ENCODE measurements at regions not wholly inside any gene's neighbourhood (a gene's known extent, or its start where the extent isn't known, plus 50 kb on each side); places are given as distances from the start of the nearest gene placed in this dataset.
"Not testable (repeated sequence)": the region's sequence is repeated elsewhere in the genome, so short reads cannot be mapped to it uniquely, and the experiment has no call there.

DNA sequence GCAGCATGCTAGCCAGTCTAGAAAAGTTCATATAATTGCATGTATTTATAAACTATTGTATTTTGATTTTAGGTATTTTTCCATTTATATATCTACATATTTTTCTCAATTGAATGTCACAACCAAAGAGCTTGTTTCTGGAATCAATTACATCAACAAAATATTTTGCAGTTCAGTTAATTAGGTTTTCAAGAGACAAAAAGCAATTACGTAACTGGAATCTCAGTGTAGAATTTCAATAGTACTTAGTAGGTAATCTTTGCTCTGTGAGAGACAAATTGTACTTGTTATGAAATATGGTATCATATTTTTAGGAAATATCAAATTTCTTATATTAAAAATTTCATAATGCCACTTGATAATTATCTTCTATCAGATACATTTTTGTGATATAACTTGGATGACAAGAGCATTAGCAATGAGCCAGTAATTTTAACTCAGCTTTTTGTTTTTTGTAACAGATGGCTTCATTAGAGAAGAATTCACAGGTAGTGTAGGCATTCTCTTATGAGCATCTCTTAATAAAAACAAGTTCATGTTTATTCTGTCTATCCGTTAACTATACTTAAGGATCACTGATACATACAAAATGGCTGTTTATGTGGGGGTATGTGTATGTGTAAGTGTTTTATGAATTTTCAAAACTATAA, 774.7 kb downstream of the C12orf50 start:
- no peak for DNase-seq (ENCODE audit: low spot score)

DNA sequence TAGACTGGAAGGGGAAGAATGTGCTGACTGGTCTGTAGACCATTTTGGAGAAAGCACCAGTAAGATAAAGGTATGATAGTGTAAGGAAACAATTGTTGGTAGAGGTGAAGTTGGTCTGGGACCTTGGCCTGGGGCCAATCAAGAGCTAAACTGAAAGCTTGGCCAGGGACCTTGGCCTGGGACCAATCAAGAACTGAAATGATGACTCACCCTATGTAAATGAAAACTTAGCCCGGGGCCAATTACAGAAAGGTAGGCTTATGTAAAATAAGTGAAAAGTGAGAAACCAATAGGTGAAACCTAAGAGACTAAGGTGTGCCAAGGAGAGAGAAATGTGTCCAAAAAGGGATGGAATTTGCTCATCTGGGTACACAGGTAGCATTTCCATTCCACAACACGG, 776.0 kb downstream of the C12orf50 start:
- no peak for DNase-seq (ENCODE audit: low spot score)

DNA sequence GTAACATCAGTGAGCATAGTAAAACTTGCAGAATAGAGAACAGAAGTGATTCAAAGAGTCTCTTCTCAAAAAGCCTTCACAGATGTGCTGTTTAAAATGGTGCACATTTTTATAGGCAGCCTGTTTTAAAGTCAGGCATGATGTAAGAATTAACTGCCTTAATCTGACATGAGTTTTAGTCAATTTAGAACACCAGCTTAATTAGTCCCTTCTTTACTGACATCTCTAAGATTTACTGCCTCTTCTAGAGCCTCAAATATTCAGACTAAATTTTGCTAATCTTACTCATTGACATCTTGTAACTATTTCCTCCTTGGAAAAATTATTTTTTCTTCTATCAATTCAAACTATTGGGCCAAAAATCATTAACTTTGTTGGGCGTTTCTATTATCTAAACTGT, 782.5 kb downstream of the C12orf50 start:
- no peak for DNase-seq (ENCODE audit: low spot score)

DNA sequence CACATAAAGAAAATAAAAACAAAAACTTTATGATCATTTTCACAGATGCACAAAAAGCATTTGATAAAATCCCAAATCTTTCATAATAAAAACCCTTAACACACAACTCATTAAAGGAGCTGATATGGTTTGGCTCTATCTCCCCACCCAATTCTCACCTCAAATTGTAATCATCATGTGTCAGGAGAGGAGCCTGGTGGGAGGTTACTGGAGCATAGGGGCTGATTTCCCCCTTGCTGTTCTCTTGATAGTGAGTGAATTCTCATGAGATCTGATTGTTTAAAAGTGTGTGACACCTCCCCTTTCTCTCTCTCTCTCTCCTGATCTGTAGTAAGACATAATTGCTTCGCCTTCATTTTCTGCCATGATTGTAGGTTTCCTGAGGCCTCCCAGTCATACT, 790.7 kb downstream of the C12orf50 start:
- no peak for DNase-seq (ENCODE audit: low spot score)

DNA sequence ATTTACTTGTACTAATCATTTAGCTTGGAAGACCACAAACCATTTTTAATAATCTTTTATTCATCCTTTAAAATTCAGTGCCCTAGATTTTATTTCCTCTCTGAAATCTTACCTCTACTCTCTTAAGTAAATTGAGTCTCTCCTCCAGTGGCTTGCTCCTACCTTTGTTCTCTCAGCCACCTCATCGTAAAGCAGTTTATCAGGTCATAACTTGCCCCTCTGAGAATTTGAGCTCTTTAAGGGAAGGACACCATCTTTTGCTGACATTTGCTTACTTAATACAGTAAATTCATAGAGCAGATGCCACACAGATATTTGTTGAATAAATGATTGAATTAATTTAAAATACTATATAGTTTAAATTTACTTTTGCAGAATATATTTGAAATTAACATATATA, 794.3 kb downstream of the C12orf50 start:
- no peak for DNase-seq (ENCODE audit: low spot score)

DNA sequence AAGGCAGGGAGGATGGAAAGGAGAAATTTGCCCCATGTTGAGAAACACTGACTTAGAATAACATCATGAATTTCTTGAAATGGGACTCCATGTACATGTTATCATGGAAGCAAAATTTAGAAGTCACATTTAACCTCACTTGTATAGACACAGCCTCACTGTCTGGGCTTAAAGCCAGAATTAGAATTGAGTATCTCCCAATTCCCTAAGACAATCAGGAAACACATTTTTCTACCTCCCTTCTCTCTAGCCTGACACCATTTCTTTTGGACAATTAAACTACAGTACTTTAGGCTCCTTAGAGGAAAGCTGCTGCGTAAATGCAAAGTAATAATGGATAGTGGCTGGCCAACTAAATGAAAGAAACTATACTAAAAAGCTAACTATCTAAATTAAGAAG, 795.5 kb downstream of the C12orf50 start:
- DNase-seq (ENCODE audit: low spot score): no peak

DNA sequence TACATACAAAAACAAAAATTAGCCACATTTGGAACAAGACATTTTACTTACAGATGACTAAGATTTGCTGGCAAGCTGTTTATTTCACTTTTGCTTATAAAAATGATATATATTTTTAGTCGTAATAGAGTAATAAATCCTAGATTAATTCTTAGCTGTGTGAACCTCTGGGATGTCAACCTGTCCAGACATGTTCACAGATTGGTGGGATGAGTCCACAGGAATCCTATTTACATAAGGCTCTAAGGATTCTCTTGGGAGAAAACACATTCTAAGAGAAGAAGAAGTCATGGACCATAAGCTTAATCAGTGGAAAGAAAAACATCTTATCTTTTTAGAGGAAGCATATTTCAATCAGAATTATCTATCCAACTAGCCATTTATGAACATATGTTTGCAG, 797.4 kb downstream of the C12orf50 start:
- no peak for DNase-seq (ENCODE audit: low spot score)

DNA sequence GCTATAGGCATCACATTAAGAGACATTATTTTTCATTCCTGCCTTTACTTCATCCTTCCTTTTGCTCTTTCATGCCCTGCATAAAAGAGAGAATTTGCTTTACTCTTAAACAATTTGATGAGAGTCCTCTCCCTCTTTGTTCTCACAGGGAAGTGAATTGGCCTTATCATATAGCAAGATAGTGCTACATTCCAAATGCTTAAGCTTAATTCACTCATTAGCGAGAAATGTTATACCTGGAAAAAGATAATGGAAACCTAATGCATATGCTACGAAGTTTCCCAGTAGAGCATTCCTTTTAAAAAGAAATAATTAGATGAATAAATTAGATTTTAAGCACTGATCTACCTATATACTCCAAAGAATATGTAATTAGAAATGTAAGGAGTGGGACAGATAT, 798.8 kb downstream of the C12orf50 start:
- DNase-seq (ENCODE audit: low spot score): no peak

DNA sequence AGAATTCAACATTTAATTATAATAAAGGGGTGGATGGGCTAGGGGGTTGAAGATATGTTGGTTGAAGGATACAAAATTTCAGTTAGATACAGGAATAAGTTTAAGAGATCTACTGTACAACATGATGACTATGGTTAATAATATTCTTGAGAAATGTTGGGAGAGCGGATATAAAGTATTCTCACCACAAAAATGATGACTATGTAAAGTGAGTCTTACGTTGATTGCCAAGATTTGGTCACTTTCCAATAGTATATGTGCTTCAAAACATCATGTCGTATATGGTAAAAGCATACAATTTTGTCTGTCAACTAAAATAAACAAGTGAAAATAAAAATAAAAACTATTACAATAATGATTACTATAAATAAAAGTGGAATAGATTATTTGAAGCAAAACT, 802.0 kb downstream of the C12orf50 start:
- DNase-seq (ENCODE audit: low spot score): no peak

DNA sequence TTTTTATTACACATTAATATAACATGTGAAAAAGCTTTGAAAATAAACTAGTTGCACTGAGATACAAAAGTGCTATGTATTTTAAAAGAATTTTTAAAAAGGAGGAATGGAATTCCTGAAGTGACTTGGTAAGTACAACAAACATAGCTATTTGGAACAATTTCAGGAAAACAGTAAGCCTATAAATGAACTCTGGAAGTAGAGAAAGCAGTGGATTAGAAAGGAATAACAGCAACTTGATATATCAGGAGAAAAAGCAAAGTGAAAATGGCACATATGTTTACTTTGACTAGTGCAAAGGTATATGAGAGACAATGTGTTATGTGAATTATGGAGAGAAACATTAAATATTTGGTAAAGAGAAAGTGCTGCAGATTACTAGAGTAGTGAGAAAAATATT, 811.7 kb downstream of the C12orf50 start:
- DNase-seq (ENCODE audit: low spot score): no peak

DNA sequence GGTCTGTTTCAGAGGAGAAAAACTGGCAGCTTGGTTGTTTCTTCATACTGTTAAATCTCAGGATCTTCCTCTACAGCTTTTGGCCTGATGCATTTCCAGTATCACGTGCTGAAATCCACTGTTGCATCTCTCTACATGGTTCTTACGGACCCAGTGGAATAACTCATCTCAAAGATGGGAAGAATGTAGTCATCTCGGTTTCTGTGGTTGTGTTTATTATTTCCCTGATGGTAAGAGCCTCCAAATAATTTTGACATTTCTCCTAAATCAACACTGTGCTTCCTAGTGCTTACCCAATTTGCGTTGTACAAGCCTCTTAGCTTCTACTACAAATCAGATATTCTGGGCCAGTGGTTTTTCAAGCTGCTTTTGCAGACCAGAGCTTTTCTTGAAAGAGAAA, 812.8 kb downstream of the C12orf50 start:
- DNase-seq (ENCODE audit: low spot score): no peak

DNA sequence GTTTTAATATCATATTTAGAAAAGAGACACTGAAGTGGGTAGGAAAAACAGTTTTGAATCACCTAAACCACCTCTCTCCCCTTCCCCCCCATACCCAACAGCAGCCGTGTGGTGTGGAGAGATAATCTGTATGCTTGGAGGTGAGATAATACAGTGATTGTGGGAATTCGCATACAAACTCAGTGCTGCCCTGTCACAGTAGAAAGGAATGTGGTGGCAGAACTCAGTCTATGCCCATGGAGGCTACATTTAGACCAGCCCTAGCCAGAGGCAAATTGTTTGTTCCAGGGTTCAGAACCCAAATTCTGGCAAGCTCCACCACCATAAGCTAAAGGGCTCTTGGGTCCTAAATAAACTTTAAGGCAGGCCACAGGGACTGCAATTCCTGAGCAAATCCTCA, 827.0 kb downstream of the C12orf50 start:
- no peak for DNase-seq (ENCODE audit: low spot score)

DNA sequence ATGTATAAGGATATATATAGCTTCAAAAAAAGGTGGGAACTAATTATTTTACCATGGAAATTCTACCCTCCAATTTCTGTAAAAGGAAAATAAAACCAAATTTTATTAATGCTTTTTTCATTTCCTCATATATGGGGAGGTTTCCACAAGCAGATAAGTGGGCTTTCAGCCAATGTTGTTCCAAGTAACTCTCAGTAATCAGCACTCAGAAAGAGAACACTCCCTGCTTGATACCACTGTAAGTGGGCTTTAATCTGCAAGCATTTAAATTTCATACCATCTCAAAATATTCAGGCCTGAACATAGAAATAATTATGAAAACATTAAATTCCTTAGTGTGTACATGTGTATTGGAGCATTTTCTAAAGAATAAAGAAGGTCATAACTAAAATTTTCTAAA, 827.6 kb downstream of the C12orf50 start:
- no peak for DNase-seq (ENCODE audit: low spot score)

DNA sequence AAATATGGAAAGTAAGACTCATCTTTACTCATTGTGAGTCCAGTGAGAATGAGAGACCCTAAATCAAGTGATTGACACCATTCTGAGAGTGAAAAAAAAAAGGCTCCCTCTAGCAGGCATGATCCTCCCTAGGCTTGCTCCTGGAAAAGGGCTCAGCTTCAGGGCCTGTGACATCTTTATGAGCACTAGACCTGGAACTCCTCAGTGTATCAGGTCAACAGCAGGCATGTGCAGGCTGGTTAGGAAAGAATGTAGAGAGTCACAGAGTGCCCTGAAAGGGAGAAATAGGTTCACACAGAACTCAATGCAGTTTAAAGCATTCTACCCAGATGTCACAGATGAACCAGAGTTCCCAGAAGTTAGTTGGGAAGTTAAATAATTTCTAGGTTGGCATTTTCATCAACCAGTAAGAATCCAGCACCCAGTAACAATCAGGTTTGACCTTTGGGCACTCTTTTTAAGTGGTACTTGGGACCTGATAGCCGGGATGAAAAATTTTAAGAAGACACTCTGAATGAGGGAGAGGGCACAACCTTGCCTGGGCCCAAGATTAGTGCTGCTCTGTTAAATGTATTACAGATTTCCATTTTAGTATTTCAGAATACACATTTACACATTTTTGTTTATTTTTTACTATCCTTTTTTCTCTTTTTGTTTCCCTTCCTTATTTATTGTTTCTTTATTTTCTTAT, 828.8 kb downstream of the C12orf50 start:
- DNase-seq (ENCODE audit: low spot score): no peak

DNA sequence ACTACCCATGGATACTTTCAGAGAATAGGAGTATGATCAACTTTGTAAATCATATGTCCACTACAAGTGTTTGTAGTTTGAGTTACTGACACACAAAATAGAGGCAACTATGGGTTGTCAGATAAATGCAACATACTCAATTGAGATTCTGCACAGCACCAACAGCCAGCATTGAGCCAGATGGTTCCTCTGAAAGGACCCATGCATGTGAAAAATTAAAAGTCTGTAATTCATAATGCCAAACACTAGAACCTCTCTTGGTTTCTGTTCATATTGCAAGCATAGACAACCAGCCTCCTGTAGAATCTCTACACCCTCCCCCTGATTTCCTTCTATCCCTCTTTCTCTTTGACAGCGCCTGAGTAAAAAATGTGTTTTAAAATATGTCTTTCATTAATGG, 831.0 kb downstream of the C12orf50 start:
- DNase-seq (ENCODE audit: low spot score): no peak

DNA sequence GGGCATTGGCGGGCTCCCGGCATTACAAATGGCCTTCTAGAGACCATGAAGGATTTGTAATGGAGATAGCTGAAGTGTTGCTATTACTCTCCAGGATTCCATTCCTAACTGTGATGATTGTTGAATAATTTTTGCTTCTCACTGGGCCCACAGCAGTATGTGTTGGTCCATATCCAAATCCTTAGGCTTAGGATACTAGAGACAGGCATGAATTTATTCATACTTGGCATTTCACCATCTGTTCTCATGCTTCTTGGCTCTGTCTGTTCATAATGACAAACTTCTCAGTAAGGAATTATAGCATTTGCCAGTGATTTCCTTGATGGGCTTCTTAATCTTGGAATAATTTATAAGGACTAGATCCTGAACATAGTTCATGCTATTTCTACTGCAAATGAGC, 832.9 kb downstream of the C12orf50 start:
- no peak for DNase-seq (ENCODE audit: low spot score)

DNA sequence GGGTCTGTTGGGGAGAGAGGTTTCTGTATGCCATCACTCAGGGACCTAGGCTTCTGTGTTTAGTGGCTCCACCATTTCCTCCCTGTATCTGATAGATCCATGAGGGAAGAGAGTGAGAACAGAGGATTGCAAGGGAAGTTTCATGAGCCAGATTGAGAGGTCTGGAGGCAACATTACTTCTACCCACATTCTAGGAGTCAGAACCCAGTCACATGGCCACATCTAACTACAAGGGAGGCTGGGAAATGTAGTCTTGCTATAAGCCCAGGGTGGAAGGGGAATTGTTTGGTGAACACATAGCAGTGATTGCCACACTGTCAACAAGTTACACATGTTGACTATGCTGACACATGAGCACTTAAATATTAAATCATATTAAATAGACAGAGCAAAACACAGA, 834.8 kb downstream of the C12orf50 start:
- DNase-seq (ENCODE audit: low spot score): not testable (repeated sequence)

DNA sequence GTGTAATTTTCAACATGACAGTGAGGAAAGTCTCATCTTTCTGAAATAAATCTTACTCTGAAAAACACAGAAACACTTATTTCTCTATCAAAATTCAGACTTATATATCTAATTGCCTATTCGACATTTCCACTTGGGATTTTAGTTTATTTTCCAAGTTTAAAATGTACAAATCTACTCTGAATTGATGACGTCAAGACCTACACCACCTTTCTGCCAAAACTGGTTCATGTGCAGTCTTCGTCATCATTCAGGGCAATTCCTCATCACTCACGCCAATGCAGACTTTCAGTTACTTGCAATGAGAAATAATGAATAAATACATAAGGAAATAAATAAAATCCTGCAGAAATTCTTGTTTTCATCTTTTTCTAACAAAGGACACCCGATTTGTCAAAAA, 843.8 kb downstream of the C12orf50 start:
- no peak for DNase-seq (ENCODE audit: low spot score)

DNA sequence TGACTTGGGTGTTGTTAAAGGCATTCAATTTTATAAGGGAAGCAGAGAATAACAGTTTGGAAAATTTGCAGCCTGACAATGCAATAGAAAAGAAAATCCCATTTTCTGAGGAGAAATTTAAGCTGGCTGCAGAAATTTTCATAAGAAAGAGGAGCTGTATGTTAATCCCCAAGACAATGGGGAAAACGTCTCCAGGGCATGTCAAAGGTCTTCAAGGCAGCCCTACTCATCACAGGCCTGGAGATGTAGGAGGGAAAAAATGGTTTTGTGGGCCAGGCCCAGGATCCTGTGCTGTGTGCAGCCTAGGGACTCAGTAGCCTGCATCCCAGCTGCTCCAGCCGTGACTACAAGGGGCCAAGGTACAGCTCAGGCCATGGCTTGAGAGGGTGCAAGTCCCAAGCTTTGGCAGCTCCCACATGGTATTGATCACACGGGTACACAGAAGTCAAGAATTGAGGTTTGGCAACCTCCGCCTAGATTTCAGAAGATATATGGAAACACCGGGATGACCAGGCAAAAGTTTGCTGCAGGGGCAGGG, 846.4 kb downstream of the C12orf50 start:
- DNase-seq (ENCODE audit: low spot score): no peak

DNA sequence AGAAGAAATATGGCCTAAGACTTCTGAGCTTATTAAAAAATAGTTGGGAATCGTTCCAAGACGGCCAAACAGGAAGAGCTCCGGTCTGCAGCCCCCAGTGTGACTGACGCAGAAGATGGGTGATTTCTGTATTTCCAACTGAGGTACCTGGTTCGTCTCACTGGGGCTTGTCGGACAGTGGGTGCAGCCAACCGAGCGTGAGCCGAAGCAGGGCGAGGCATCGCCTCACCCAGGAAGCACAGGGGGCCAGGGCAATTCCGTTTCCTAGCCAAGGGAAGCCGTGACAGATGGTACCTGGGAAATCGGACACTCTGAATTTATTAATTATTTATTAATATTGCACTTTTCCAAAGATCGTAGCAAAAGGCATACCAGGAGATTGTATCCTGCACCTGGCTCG, 857.8 kb downstream of the C12orf50 start:
- DNase-seq (ENCODE audit: low spot score): no peak

DNA sequence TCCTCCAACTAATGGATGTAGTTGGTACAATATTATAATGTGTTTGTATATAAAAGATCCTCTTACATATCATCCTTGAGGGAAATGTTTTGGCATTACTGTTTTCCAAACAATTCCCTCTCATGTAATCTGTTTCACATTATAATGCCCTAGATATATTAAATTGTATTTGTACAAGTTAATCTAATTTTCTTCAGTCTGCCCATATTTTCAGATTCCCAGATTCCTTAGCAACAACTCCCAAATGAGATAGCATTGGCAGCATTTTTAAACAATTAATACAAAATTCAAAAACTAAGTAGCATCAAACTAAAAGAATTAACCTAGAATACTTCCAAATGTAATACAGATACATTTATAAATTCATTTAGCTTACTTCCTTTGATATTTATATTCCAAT, 860.2 kb downstream of the C12orf50 start:
- DNase-seq (ENCODE audit: low spot score): no peak

DNA sequence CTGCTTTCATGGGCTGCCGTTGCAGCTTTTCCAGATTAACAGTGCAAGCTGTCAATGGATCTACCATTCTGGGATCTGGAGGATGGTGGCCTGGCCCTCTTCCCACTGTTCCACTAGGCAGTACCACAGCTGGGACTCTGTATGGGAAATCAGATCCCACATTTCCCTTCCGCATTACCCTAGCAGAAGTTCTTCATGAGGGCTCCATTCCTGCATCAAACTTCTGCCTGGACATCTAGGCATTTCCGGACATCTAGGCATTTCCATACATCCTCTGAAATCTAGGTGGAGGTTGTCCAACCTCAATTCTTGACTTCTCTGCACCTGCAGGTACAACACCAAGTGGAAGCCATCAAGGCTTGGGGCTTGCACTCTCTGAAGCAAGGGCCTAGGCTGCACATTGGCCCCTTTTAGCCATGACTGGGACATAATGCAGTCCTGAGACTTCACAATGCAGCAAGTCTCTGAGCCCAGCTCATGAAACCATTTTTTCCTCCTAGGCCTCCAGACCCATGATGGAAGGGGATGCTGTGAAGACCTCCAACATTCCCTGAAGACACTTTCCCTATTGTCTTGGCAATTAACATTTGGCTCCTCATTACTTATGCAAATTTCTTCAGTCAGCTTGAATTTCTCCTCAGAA, 863.3 kb downstream of the C12orf50 start:
- DNase-seq (ENCODE audit: low spot score): no peak

DNA sequence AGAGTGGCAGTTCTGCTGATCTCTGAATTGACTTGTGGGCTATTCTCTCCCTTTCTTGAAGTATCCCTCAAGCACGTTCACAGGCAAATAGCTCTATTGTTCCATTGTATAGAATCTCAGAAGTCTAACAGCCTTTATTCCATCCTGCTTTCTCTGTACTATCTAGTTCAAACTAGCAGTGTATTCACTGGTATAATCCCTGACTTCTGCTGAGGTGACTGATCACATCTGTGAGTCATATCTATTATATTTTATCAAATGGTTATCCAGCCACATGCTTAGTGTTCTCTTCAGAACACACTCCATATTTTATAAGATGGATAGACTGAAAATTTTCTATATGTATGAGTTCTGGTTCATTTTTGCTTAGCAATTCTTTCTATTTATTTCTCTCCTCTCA, 866.1 kb downstream of the C12orf50 start:
- no peak for DNase-seq (ENCODE audit: low spot score)

Data from hematopoietic multipotent progenitor cell treated with erythropoietin and hydrocortisone succinate and interleukin-3 and kit ligand, for 15 days (in vitro differentiated cells).